IMR-90 (cell line): ENCODE measurements at regions not wholly inside any gene's neighbourhood (a gene's known extent, or its start where the extent isn't known, plus 50 kb on each side); places are given as distances from the start of the nearest gene placed in this dataset.

ENCODE experiments used
- ATAC-seq: fragments of 200-7000 bp; cut with Tn5 transposase; 2 replicates; pipeline ENCODE4 v1.9.1; 2020; ENCODE audit warnings: low read depth, mild to moderate bottlenecking, moderate library complexity
- BruUV-seq: library from RNA; stranded (reverse); fragments of 400-500 nt; replicated peaks from 2 replicates; lab custom pipeline; 2021; lab: Mats Ljungman, UMichigan
- CTCF ChIA-PET: fragments of 300-600 bp; formaldehyde crosslinking; extraction: SDS; loops from one replicate; lab custom pipeline; 2021; ENCODE audit warnings: antibody characterized with exemption; lab: Yijun Ruan, JAX
- POLR2A ChIA-PET: fragments of 300-600 bp; sonication (Branson Sonifier 250); formaldehyde crosslinking; loops from one replicate; lab custom pipeline; 2022; ENCODE audit warnings: antibody characterized with exemption; ENCODE audit not compliant: unreplicated experiment; lab: Charles Lee
- DNase-seq: peaks from one replicate; pipeline ENCODE4 v3.0.0; 2013
- H2AFZ ChIP-seq: replicated peaks from 2 replicates; pipeline ENCODE3; 2013; ENCODE audit warnings: low read length, mild to moderate bottlenecking; ENCODE audit not compliant: poor library complexity
- H2AK5ac ChIP-seq: 2 replicates; pipeline ENCODE4 v1.6.1; 2013; ENCODE audit warnings: low read depth, low read length, inconsistent platforms
- H2AK9ac ChIP-seq: replicated peaks from 2 replicates; pipeline ENCODE3; 2013; ENCODE audit warnings: mild to moderate bottlenecking, low read depth, low read length, moderate library complexity; ENCODE audit not compliant: poor library complexity
- H2BK120ac ChIP-seq: 2 replicates; pipeline ENCODE4 v1.6.1; 2013; ENCODE audit warnings: low read depth, low read length, inconsistent platforms
- H2BK15ac ChIP-seq: 3 replicates; pipeline ENCODE4 v1.6.1; 2013; ENCODE audit warnings: low read depth, low read length, inconsistent platforms
- H2BK20ac ChIP-seq: 2 replicates; pipeline ENCODE4 v1.6.1; 2013; ENCODE audit warnings: low read depth, mild to moderate bottlenecking, inconsistent platforms, low read length, moderate library complexity
- H2BK5ac ChIP-seq: 2 replicates; pipeline ENCODE4 v1.6.1; 2013; ENCODE audit warnings: mild to moderate bottlenecking, low read depth, low read length, inconsistent platforms; ENCODE audit not compliant: poor library complexity, severe bottlenecking
- H3K14ac ChIP-seq: replicated peaks from 2 replicates; pipeline ENCODE4 v1.6.1; 2013; ENCODE audit warnings: low read depth, low read length, inconsistent platforms
- H3K18ac ChIP-seq: 2 replicates; pipeline ENCODE4 v1.6.1; 2013; ENCODE audit warnings: low read depth, low read length, control low read depth
- H3K23ac ChIP-seq: 2 replicates; pipeline ENCODE4 v1.6.1; 2013; ENCODE audit warnings: low read depth, low read length, inconsistent platforms
- H3K27ac ChIP-seq: 2 replicates; pipeline ENCODE4 v1.5.1; 2013; ENCODE audit warnings: mild to moderate bottlenecking, control low read depth, low read length; ENCODE audit not compliant: insufficient read depth
- H3K27me3 ChIP-seq: 2 replicates; pipeline ENCODE4 v1.6.1; 2013; ENCODE audit warnings: low read length; ENCODE audit not compliant: control insufficient read depth, insufficient read depth
- H3K36me3 ChIP-seq: 2 replicates; pipeline ENCODE4 v1.6.1; 2013; ENCODE audit warnings: low read length, mixed read lengths; ENCODE audit not compliant: control insufficient read depth, insufficient read depth
- H3K4ac ChIP-seq: 2 replicates; pipeline ENCODE4 v1.6.1; 2013; ENCODE audit warnings: low read depth, low read length, inconsistent platforms
- H3K4me1 ChIP-seq: 2 replicates; pipeline ENCODE4 v1.6.1; 2013; ENCODE audit warnings: low read length, mixed read lengths; ENCODE audit not compliant: control insufficient read depth, insufficient read depth
- H3K4me2 ChIP-seq: 2 replicates; pipeline ENCODE4 v1.6.1; 2013; ENCODE audit warnings: low read depth, mild to moderate bottlenecking, control low read depth, low read length, moderate library complexity
- H3K4me3 ChIP-seq: 2 replicates; pipeline ENCODE4 v1.5.1; 2013; ENCODE audit warnings: low read depth, mild to moderate bottlenecking, control low read depth, low read length, moderate library complexity; ENCODE audit not compliant: insufficient read depth
- H3K56ac ChIP-seq: 2 replicates; pipeline ENCODE4 v1.6.1; 2013; ENCODE audit warnings: low read length, inconsistent platforms; ENCODE audit not compliant: insufficient read depth; ENCODE audit errors: extremely low read depth
- H3K79me1 ChIP-seq, 2 experiments: 2 replicates each; pipeline ENCODE4 v1.6.1; 2013; ENCODE audit warnings: low read length in 2 of 2, inconsistent platforms in 1 of 2, low read depth in 1 of 2
- H3K9ac ChIP-seq: 2 replicates; pipeline ENCODE4 v1.6.1; 2013; ENCODE audit warnings: low read depth, low read length, control low read depth
- H3K9me1 ChIP-seq: 2 replicates; pipeline ENCODE4 v1.6.1; 2013; ENCODE audit warnings: low read length, inconsistent platforms; ENCODE audit not compliant: insufficient read depth
- H3K9me3 ChIP-seq: 2 replicates; pipeline ENCODE4 v1.6.1; 2013; ENCODE audit warnings: low read length; ENCODE audit not compliant: control insufficient read depth, insufficient read depth
- H4K20me1 ChIP-seq: 2 replicates; pipeline ENCODE4 v1.6.1; 2013; ENCODE audit warnings: low read length, inconsistent platforms; ENCODE audit not compliant: insufficient read depth
- H4K5ac ChIP-seq: 2 replicates; pipeline ENCODE4 v1.6.1; 2013; ENCODE audit warnings: mild to moderate bottlenecking, low read depth, low read length, control low read depth
- H4K8ac ChIP-seq, 2 experiments: 2 replicates each; pipeline ENCODE4 v1.6.1; 2013; ENCODE audit warnings: low read depth in 2 of 2, low read length in 2 of 2, control low read depth in 1 of 2, inconsistent platforms in 1 of 2
- H4K91ac ChIP-seq: 2 replicates; pipeline ENCODE4 v1.6.1; 2013; ENCODE audit warnings: low read depth, low read length, inconsistent platforms; ENCODE audit not compliant: insufficient read depth
- BHLHE40 ChIP-seq: fragments of 150-350 bp; IDR thresholded peaks from 2 replicates; pipeline ENCODE4 v1.6.1; 2016; ENCODE audit warnings: mild to moderate bottlenecking, low read depth, low read length
- CEBPB ChIP-seq: IDR thresholded peaks from 2 replicates; pipeline ENCODE4 v1.6.1; 2012; ENCODE audit warnings: low read depth, low read length, improper control_type of control experiment
- CHD1 ChIP-seq: IDR thresholded peaks from 2 replicates; pipeline ENCODE4 v1.6.1; 2012; ENCODE audit warnings: low read depth, low read length, improper control_type of control experiment
- CTCF ChIP-seq: conservative IDR thresholded peaks from 2 replicates; pipeline ENCODE4 v1.5.1; 2012; ENCODE audit warnings: mild to moderate bottlenecking, low read depth, low read length, improper control_type of control experiment
- ELK1 ChIP-seq: fragments of 150-350 bp; IDR thresholded peaks from 2 replicates; pipeline ENCODE4 v1.6.1; 2016; ENCODE audit warnings: low read depth, mild to moderate bottlenecking, low read length, moderate library complexity, borderline replicate concordance
- FOS ChIP-seq: fragments of 150-350 bp; IDR thresholded peaks from 2 replicates; pipeline ENCODE4 v1.6.1; 2016; ENCODE audit warnings: low read depth, low read length
- MAFK ChIP-seq: IDR thresholded peaks from 2 replicates; pipeline ENCODE4 v1.6.1; 2012; ENCODE audit warnings: low read depth, low read length, improper control_type of control experiment
- MAZ ChIP-seq: IDR thresholded peaks from 2 replicates; pipeline ENCODE4 v1.6.1; 2012; ENCODE audit warnings: low read depth, mild to moderate bottlenecking, low read length, improper control_type of control experiment, moderate library complexity, borderline replicate concordance
- MXI1 ChIP-seq: IDR thresholded peaks from 2 replicates; pipeline ENCODE4 v1.6.1; 2012; ENCODE audit warnings: low read depth, mild to moderate bottlenecking, low read length, moderate library complexity, borderline replicate concordance
- NFE2L2 ChIP-seq: fragments of 150-350 bp; IDR thresholded peaks from 2 replicates; pipeline ENCODE4 v1.6.1; 2016; ENCODE audit warnings: low read depth, mild to moderate bottlenecking, low read length
- POLR2A ChIP-seq: IDR thresholded peaks from 2 replicates; pipeline ENCODE4 v1.6.1; 2012; ENCODE audit warnings: mild to moderate bottlenecking, low read depth, low read length
- RAD21 ChIP-seq: IDR thresholded peaks from 2 replicates; pipeline ENCODE4 v1.6.1; 2012; ENCODE audit warnings: low read length, improper control_type of control experiment
- RCOR1 ChIP-seq: IDR thresholded peaks from 2 replicates; pipeline ENCODE4 v1.6.1; 2012; ENCODE audit warnings: mild to moderate bottlenecking, low read length, improper control_type of control experiment; ENCODE audit not compliant: insufficient replicate concordance
- RFX5 ChIP-seq: IDR thresholded peaks from 2 replicates; pipeline ENCODE4 v1.8.0; 2012; ENCODE audit warnings: low read depth, mild to moderate bottlenecking, low read length, moderate library complexity
- SMC3 ChIP-seq: fragments of 150-350 bp; IDR thresholded peaks from 2 replicates; pipeline ENCODE4 v1.6.1; 2016; ENCODE audit warnings: low read depth, mild to moderate bottlenecking, antibody characterized with exemption, low read length, moderate library complexity
- USF2 ChIP-seq: fragments of 150-350 bp; IDR thresholded peaks from 2 replicates; pipeline ENCODE4 v1.6.1; 2017; ENCODE audit warnings: mild to moderate bottlenecking, antibody characterized with exemption, low read length, low read depth
- dilution Hi-C: fragments of 300-500 bp; cut with HindIII; formaldehyde crosslinking; loops from one replicate; pipeline ENCODE4 v1.14.3; 2018; ENCODE audit warnings: low sequenced_read_pairs; ENCODE audit not compliant: unreplicated experiment
- in situ Hi-C: fragments of 300-500 bp; cut with MboI; formaldehyde crosslinking; loops from 3 replicates; pipeline ENCODE4 v1.14.3; 2019; ENCODE audit warnings: low sequenced_read_pairs, inconsistent platforms, mixed read lengths
- intact Hi-C: fragments of 100-400 bp; cut with micrococcal nuclease; formaldehyde crosslinking; loops from 2 replicates; pipeline ENCODE4 v1.10.0; 2022

- in situ Hi-C loops: no loop called here
- CTCF ChIA-PET: no interaction called here
- intact Hi-C loops: no loop called here
Measured at GRCh38 chr13:95463531-95463930, 89.0 kb upstream of the CLDN10 start.

More at GRCh38 chr13:95463531-95463930, 89.0 kb upstream of the CLDN10 start:
- no TSS peak for BruUV-seq
- no peak overlapping the region for H3K23ac ChIP-seq
- H3K18ac ChIP-seq: no peak overlapping the region
- no peak overlapping the region for H2AK5ac ChIP-seq
- H3K79me1 ChIP-seq: no peaks in the 10 kb centered on the region
- no peak overlapping the region for H3K4ac ChIP-seq
- dilution Hi-C loops: no loop called here
- no peak overlapping the region for H4K8ac ChIP-seq
- H3K14ac ChIP-seq: no peak overlapping the region
- no peaks in the 10 kb centered on the region for H3K36me3 ChIP-seq
- H4K5ac ChIP-seq: no peak overlapping the region
- TF ChIP-seq MXI1 (no peak), CTCF (no peak), RCOR1 (no peak), FOS (no peak), POLR2A (no peak), MAZ (no peak), BHLHE40 (no peak), NFE2L2 (no peak), USF2 (no peak), ELK1 (no peak), CEBPB (no peak), RAD21 (no peak), RFX5 (no peak), SMC3 (no peak), MAFK (no peak), CHD1 (no peak)
- no peak overlapping the region for H2AFZ ChIP-seq
- no peak overlapping the region for H2BK20ac ChIP-seq
- H3K4me3 ChIP-seq: no peak overlapping the region
- no peak overlapping the region for H4K91ac ChIP-seq
- H2BK120ac ChIP-seq: no peak overlapping the region
- 0 out of 2 replicates have a peak, but pooled peaks cover 3% of the 10 kb centered on the region for H3K9me3 ChIP-seq
- H3K9ac ChIP-seq: no peak overlapping the region
- no peaks in the 10 kb centered on the region; the same call in 1 of the 2 replicates for H3K27me3 ChIP-seq
- no peak overlapping the region for H3K56ac ChIP-seq
- no peaks in the 10 kb centered on the region for H4K20me1 ChIP-seq
- H3K27ac ChIP-seq: no peak overlapping the region
- H2BK15ac ChIP-seq: no peak overlapping the region
- DNase-seq (no peak), ATAC-seq (no peak)
- H2BK5ac ChIP-seq: no peak overlapping the region
- no peak overlapping the region for H2AK9ac ChIP-seq
- POLR2A ChIA-PET: no interaction called here
- H3K9me1 ChIP-seq: no peaks in the 10 kb centered on the region
- H3K4me1 ChIP-seq: no peaks in the 10 kb centered on the region
- H3K4me2 ChIP-seq: no peak overlapping the region
